Progenitor cell of endocrine pancreas (in vitro differentiated cells): ENCODE measurements at regions not wholly inside any gene's neighbourhood (a gene's known extent, or its start where the extent isn't known, plus 50 kb on each side); places are given as distances from the start of the nearest gene placed in this dataset.

Experiments used
- DNase-seq: peaks from one replicate; pipeline ENCODE4 v3.0.0; 2021; ENCODE audit warnings: low spot score; ENCODE audit not compliant: unreplicated experiment
- H3K27ac Mint-ChIP-seq: 2 replicates; pipeline ENCODE4 v1.8.0; 2021; ENCODE audit warnings: mild to moderate bottlenecking, moderate library complexity, mixed read lengths
- H3K27me3 Mint-ChIP-seq: 2 replicates; pipeline ENCODE4 v1.8.0; 2021; ENCODE audit warnings: mixed read lengths
- H3K36me3 Mint-ChIP-seq: 2 replicates; pipeline ENCODE4 v1.8.0; 2022; ENCODE audit warnings: mixed read lengths; ENCODE audit not compliant: insufficient read depth
- H3K4me1 Mint-ChIP-seq: 2 replicates; pipeline ENCODE4 v1.8.0; 2021; ENCODE audit warnings: low read depth, mixed read lengths
- H3K4me3 Mint-ChIP-seq: 2 replicates; pipeline ENCODE4 v1.8.0; 2021; ENCODE audit warnings: low read depth, mild to moderate bottlenecking, moderate library complexity, mixed read lengths
- H3K9me3 Mint-ChIP-seq: 2 replicates; pipeline ENCODE4 v1.8.0; 2021; ENCODE audit warnings: low read depth, mixed read lengths
- CTCF ChIP-seq: fragments of 200-600 bp; sonication (generic); IDR thresholded peaks from one replicate; pipeline ENCODE4 v1.5.0; 2021; ENCODE audit warnings: antibody characterized with exemption, mild to moderate bottlenecking; ENCODE audit not compliant: unreplicated experiment

- no peaks in the 10 kb centered on the region for H3K27me3 Mint-ChIP-seq
- no peak for DNase-seq
- no peak overlapping the region for H3K27ac Mint-ChIP-seq
- H3K4me3 Mint-ChIP-seq = no peak overlapping the region
- no peaks in the 10 kb centered on the region for H3K4me1 Mint-ChIP-seq
- TF ChIP-seq CTCF = no peak
- H3K36me3 Mint-ChIP-seq = no peaks in the 10 kb centered on the region
- no peaks in the 10 kb centered on the region for H3K9me3 Mint-ChIP-seq
These were observed 1554.9 kb downstream of the SI start for GRCh38 chr3:163523375-163523774.

- H3K4me3 Mint-ChIP-seq = no peak overlapping the region
- no peaks in the 10 kb centered on the region for H3K36me3 Mint-ChIP-seq
- no peaks in the 10 kb centered on the region for H3K9me3 Mint-ChIP-seq
- no peaks in the 10 kb centered on the region for H3K27me3 Mint-ChIP-seq
- H3K4me1 Mint-ChIP-seq = no peaks in the 10 kb centered on the region
- DNase-seq = no peak
- no peak for TF ChIP-seq CTCF
- no peak overlapping the region for H3K27ac Mint-ChIP-seq
These were observed 1557.0 kb downstream of the SI start for GRCh38 chr3:163521261-163521660.

GRCh38 chr3:163518065-163518464 is 1560.2 kb downstream of the SI start:
- Mint-ChIP-seq H3K9me3 (no peaks in the 10 kb centered on the region), H3K4me1 (no peaks in the 10 kb centered on the region), H3K27ac (no peak overlapping the region), H3K4me3 (no peak overlapping the region), H3K36me3 (no peaks in the 10 kb centered on the region), H3K27me3 (no peaks in the 10 kb centered on the region)
- no peak for TF ChIP-seq CTCF
- DNase-seq = no peak

- TF ChIP-seq CTCF = no peak
- no peak overlapping the region for H3K27ac Mint-ChIP-seq
- H3K27me3 Mint-ChIP-seq = no peaks in the 10 kb centered on the region
- H3K4me3 Mint-ChIP-seq = no peak overlapping the region
- no peaks in the 10 kb centered on the region for H3K4me1 Mint-ChIP-seq
- no peak for DNase-seq
- no peaks in the 10 kb centered on the region for H3K36me3 Mint-ChIP-seq
- no peaks in the 10 kb centered on the region for H3K9me3 Mint-ChIP-seq
These were observed 1565.1 kb downstream of the SI start for GRCh38 chr3:163513149-163513657.

GRCh38 chr3:163508206-163508605 is 1570.1 kb downstream of the SI start:
- no peak overlapping the region for H3K27ac Mint-ChIP-seq
- no peaks in the 10 kb centered on the region for H3K36me3 Mint-ChIP-seq
- H3K9me3 Mint-ChIP-seq = no peaks in the 10 kb centered on the region
- no peaks in the 10 kb centered on the region for H3K4me1 Mint-ChIP-seq
- no peak for DNase-seq
- no peak for TF ChIP-seq CTCF
- no peak overlapping the region for H3K4me3 Mint-ChIP-seq
- no peaks in the 10 kb centered on the region for H3K27me3 Mint-ChIP-seq
